Stimulated activated CD4-positive, alpha-beta T cell treated with anti-CD3 and anti-CD28 coated beads, TNF-alpha, amount 100 ng/mL, for 1 hour (primary cell): ENCODE measurements at regions not wholly inside any gene's neighbourhood (a gene's known extent, or its start where the extent isn't known, plus 50 kb on each side); places are given as distances from the start of the nearest gene placed in this dataset.

ENCODE experiments used
- DNase-seq, 3 donors: peaks; one replicate each; pipeline ENCODE4 v3.0.0-alpha.2; 2020; ENCODE audit warnings: low read depth in 3 of 3, low spot score in 1 of 3

DNA sequence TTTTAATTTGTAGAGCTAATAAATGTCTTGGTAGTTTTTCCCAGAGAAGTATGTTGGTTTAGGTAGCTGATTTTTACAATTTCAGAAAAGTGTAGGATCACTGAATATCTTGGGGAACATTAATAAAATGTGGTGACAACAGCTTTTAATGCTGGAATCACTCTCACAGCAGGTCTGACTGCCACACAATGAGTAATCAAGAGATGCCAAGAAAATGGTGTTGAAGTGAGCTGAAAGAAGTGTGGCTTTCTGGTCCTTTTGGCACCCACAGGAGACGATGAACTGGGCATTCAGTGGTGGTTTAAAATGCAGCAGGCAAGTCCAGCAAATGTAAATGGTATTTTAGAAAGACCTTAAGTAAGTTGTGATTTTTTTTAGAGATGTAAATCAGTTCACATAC lies 175.8 kb downstream of the CBLN2 start:
- DNase-seq: no peak

- DNase-seq: no peak
Observed at GRCh38 chr18:72360634-72361033, 183.5 kb downstream of the CBLN2 start.

DNA sequence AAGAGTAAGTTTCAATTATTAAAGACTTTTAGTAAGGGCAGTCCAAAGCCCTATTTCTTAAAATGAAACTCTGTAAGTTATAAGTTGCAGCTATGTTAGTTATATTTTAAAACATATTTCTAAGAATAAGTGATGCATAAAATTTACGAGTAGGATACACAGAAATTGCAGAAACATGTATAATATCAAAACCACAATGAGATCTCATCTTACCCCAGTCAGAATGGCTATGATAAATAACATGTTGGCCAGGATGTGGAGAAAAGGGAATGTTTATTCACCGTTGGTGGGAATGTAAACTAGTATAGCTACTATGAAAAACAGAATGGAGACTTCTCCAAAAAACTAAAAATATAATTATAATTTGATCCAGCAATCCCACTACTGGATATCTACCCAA lies 201.2 kb downstream of the CBLN2 start:
- DNase-seq: no peak

GRCh38 chr18:72339976-72340375 lies 204.2 kb downstream of the CBLN2 start:
- no peak for DNase-seq

- DNase-seq: no peak
Observed at GRCh38 chr18:72336786-72337185, 207.4 kb downstream of the CBLN2 start.

GRCh38 chr18:72329533-72329932 lies 214.6 kb downstream of the CBLN2 start:
- DNase-seq: no peak

DNA sequence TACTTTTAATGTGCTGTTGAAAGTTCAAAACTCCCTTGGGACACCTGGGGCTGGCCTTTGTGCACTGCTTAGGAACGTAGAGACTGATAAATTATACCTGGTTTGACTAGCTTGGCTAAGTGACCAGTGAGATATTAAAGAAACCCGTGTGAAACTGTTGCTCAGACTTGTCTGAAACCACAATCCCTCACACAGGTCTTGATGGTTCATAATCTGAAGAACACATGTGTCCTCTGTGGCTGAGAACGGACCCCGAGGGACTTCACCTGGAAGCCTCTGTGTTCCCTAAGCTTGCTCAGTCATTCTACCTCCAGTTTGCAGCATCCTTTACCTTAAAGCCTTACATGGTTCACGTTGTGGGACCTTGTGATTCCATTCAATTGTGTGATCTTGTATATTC lies 218.8 kb downstream of the CBLN2 start:
- no peak for DNase-seq

GRCh38 chr18:72324677-72325076 lies 219.5 kb downstream of the CBLN2 start:
- no peak for DNase-seq

DNA sequence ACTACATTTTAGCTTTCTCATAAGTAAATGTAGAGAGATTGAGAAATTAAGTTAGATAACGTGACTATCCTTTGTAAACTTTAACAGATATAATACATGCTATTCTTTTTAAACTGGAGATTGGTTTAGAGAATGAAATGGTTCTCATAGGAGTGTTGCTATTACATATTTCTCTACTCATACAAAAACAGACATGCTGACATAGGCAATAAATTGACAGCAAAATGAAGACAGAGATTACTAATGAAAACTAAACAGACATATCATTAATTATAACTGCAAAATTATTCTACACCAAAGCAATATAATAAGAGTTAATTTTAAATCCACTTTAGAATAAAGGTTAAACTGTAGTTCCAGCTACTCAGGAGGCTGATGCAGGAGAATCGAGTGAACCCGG lies 227.6 kb downstream of the CBLN2 start:
- DNase-seq: no peak

- DNase-seq: no peak
Observed at GRCh38 chr18:72283148-72283925, 260.8 kb downstream of the CBLN2 start.

- DNase-seq: no peak
Observed at GRCh38 chr18:72273025-72273424, 271.1 kb downstream of the CBLN2 start.

DNA sequence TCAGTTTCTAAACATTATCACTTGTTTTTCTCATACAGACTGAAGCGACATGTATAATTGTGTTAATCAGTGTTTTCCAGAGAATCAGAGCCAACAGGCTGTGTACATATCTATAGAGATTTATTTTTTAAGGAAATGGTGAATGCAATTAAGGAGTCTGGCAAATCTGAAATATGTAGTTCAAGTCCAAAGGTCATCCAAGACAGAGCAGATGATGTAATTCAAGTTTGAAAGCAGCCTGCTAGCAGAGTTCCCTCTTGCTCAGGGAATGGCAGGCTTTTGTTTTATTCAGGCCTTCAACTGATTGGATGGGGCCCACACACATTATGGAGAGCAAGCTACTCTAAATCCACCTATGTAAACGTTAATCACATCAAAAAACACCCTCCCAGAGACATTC lies 282.6 kb downstream of the CBLN2 start:
- DNase-seq: no peak

GRCh38 chr18:72246076-72246475 lies 298.1 kb downstream of the CBLN2 start:
- no peak for DNase-seq

- no peak for DNase-seq
Observed at GRCh38 chr18:72235422-72235821, 308.7 kb downstream of the CBLN2 start.

DNA sequence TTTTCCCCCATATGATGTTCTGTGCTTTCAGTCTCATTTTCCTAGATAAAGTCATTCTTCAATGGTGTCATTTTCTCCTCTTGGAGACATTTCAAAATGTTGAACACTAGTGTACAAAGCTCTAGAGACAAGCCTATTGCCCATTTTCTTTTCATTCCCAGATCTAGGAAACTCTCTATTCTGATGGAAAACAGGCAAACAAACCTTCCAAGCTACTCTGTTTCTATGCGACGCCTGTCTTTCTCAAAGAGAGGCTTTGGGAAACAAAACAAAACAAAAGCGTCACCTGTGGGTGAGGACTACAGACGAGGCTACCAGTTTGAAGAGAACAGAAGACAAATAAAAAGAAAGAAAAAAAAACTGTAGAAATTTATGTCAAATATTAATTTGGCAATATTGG lies 311.0 kb downstream of the CBLN2 start:
- no peak for DNase-seq

DNA sequence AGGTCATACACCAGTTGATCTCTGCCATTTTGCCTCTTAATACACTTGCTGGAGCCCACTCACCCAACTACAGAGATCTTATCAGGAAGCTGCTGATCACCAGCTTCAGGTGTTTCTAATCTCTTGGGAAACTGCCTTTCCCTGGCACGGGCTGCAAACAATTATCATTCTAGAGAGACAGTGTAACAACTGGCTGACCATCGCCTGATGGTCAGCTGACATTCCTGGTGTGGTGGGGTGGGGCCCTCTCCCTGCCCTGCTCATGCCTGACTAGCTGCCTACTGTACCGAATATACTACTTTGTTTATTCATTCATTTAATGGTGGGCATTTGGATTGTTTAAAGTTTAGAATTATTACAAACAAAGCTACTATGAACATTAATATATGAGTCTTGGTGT lies 311.5 kb downstream of the CBLN2 start:
- no peak for DNase-seq

DNA sequence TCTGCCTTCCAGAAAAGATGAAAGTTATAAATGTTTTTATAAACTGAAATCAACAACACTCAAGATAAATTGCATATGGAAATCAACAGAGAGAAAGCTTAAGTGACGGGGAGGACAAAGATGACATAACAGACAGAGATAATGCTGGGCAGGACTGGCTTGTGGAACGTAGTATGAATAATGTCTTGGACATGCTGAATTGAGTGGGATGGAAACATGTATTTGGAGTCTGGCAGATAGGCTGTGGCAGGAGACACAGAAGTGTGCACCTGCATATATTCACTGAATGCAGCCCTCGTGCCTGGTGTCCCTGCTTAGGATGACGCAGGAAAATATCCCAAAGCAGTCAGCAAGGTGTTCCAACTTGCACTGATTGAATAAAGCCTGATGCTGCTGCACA lies 318.2 kb downstream of the CBLN2 start:
- no peak for DNase-seq

- DNase-seq: no peak
Observed at GRCh38 chr18:72223733-72224132, 320.4 kb downstream of the CBLN2 start.

- no peak for DNase-seq
Observed at GRCh38 chr18:72208920-72209676, 335.0 kb downstream of the CBLN2 start.

- DNase-seq: no peak
Observed at GRCh38 chr18:72207280-72207679, 336.9 kb downstream of the CBLN2 start.

GRCh38 chr18:72206814-72207213 lies 337.3 kb downstream of the CBLN2 start:
- no peak for DNase-seq

DNA sequence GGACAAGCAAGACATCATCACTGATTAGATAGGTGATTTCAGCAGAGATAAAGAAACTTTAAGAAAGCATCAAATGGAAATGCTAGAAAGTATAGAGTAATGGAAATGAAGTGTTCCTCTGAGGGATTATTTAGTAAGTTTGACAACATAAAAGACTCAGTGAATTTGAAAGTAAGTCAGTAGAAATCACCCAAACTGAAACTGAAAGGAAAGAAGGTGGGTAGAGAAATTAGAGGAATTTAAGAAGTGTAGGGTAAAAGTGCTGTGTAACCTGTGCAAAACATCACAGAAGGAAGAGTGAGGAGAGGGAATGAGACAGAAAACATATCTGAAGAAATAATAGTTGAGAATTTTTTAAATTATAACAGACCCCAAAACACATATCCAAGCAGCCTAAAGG lies 343.1 kb downstream of the CBLN2 start:
- no peak for DNase-seq

DNA sequence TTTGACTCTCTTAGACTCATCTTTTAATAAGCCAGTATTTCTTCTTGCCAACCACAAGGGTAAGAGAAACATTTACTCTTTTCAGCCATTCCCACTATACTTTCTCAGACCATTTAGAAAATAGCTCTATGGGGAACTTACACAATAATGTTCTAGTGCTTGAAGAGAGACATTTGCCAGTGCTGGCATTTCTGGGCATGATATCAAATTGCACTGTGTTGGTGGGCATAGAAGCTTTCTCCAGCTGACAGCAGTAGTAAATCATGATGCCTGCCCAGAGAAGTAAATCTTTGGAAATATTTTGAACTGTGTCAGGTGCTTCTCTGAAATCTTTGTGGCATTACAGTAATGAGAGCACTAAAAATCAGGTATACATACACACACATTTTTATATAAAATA lies 346.6 kb downstream of the CBLN2 start:
- no peak for DNase-seq
